Gastroesophageal sphincter (tissue), 3 donors: ENCODE measurements at regions not wholly inside any gene's neighbourhood (a gene's known extent, or its start where the extent isn't known, plus 50 kb on each side); places are given as distances from the start of the nearest gene placed in this dataset.

Experiments used
- CTCF ChIP-seq, 4 experiments: fragments of 200-600 bp in 2 of 4; fragments of 450-650 bp in 2 of 4; sonication (generic) in 1 of 4; IDR thresholded peaks; one replicate each; pipeline ENCODE4 v1.5.1; 2017 to 2019; ENCODE audit warnings: antibody characterized with exemption in 4 of 4, mild to moderate bottlenecking in 2 of 4, moderate library complexity in 2 of 4
- POLR2AphosphoS5 ChIP-seq: sonication (generic); formaldehyde crosslinking; IDR thresholded peaks from one replicate; pipeline ENCODE4 v1.6.1; 2017; ENCODE audit warnings: antibody characterized with exemption

DNA sequence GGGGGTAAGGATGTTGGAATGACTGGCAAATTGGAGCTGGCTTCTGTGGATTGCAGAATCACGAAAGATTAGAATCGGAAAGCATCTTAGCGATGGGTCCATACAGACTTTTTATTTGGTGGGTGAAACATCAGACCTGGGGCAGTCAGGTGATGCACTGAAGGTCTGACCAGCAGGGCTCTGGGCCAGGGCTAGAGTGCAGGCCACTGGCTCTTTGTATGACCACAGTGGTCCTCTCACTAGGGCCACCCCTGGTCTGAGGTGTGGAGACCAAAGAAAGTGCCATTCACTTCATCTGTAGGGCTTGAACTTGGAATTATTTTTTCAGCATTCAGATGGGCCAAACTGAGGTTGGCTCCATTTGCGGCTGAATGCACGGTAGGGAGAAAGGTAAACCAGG, 306.4 kb downstream of the RPS6KC1 start:
- TF ChIP-seq CTCF (IDR thresholded peaks at IDR 0.05) (no peak), POLR2AphosphoS5 (no peak)
